H1 (cell line): ENCODE measurements at regions not wholly inside any gene's neighbourhood (a gene's known extent, or its start where the extent isn't known, plus 50 kb on each side); places are given as distances from the start of the nearest gene placed in this dataset.

Experiments
- CTCF ChIA-PET: fragments of 300-600 bp; sonication (Branson Sonifier 250); formaldehyde crosslinking; loops from one replicate; lab custom pipeline; 2021; ENCODE audit not compliant: partially characterized antibody; lab: Charles Lee
- POLR2A ChIA-PET: fragments of 300-600 bp; sonication (Branson Sonifier 250); formaldehyde crosslinking; loops from one replicate; lab custom pipeline; 2021; ENCODE audit warnings: inconsistent platforms; ENCODE audit not compliant: partially characterized antibody; lab: Charles Lee
- DNase-seq, 2 experiments: peaks; one replicate each; pipeline versions ENCODE4 v3.0.0 to v3.0.0-alpha.2; 2010 to 2022; ENCODE audit warnings: low spot score in 2 of 2, low read depth in 1 of 2, mixed read lengths in 1 of 2
- FAIRE-seq: peaks from 2 replicates; lab custom pipeline; 2011; peaks lifted over from hg19 to GRCh38; lab: Jason Lieb, UNC
- H2AFZ ChIP-seq: 2 replicates; pipeline ENCODE4 v1.8.1; 2012; ENCODE audit warnings: low read length, inconsistent platforms
- H2AK5ac ChIP-seq: 2 replicates; pipeline ENCODE4 v1.6.1; 2013; ENCODE audit warnings: low read depth, low read length
- H2BK120ac ChIP-seq: replicated peaks from 2 replicates; pipeline ENCODE3; 2013; ENCODE audit warnings: low read depth, low read length, inconsistent platforms
- H2BK12ac ChIP-seq: 2 replicates; pipeline ENCODE4 v1.6.1; 2013; ENCODE audit warnings: low read depth, low read length
- H2BK15ac ChIP-seq: 2 replicates; pipeline ENCODE4 v1.6.1; 2013; ENCODE audit warnings: low read length
- H2BK20ac ChIP-seq: 2 replicates; pipeline ENCODE4 v1.6.1; 2013; ENCODE audit warnings: low read length
- H2BK5ac ChIP-seq: 2 replicates; pipeline ENCODE4 v1.6.1; 2013; ENCODE audit warnings: low read depth, low read length
- H3K14ac ChIP-seq: 2 replicates; pipeline ENCODE4 v1.6.1; 2013; ENCODE audit warnings: inconsistent platforms; ENCODE audit not compliant: insufficient read length
- H3K18ac ChIP-seq: 2 replicates; pipeline ENCODE4 v1.6.1; 2013; ENCODE audit warnings: low read length; ENCODE audit errors: extremely low read depth
- H3K23ac ChIP-seq: 2 replicates; pipeline ENCODE4 v1.6.1; 2013; ENCODE audit warnings: inconsistent platforms; ENCODE audit not compliant: insufficient read length
- H3K23me2 ChIP-seq: 2 replicates; pipeline ENCODE4 v1.6.1; 2013; ENCODE audit warnings: low read depth, low read length
- H3K27ac ChIP-seq: 2 replicates; pipeline ENCODE4 v1.6.1; 2011; ENCODE audit warnings: low read depth, low read length, inconsistent platforms
- H3K27me3 ChIP-seq, 4 experiments: replicated peaks in 1 of 4; 1 replicate in 1 of 4; 2 replicates in 3 of 4; pipeline versions ENCODE4 v1.6.1 to v1.8.1; 2011 to 2013; ENCODE audit warnings: low read length in 3 of 4, mild to moderate bottlenecking in 3 of 4, inconsistent platforms in 2 of 4, mixed read lengths in 2 of 4, moderate library complexity in 1 of 4; ENCODE audit not compliant: control insufficient read depth in 3 of 4, insufficient read depth in 3 of 4; ENCODE audit errors: extremely low read depth in 1 of 4
- H3K36me3 ChIP-seq, 4 experiments: 2 replicates each; pipeline versions ENCODE4 v1.6.1 to v1.8.1; 2011 to 2013; ENCODE audit warnings: mild to moderate bottlenecking in 4 of 4, low read length in 3 of 4, moderate library complexity in 2 of 4, control low read depth in 1 of 4, inconsistent platforms in 1 of 4; ENCODE audit not compliant: insufficient read depth in 4 of 4, control insufficient read depth in 2 of 4
- H3K4ac ChIP-seq: replicated peaks from 2 replicates; pipeline ENCODE3; 2013; ENCODE audit warnings: low read length, low read depth, mixed read lengths, inconsistent platforms; ENCODE audit not compliant: insufficient read length
- H3K4me1 ChIP-seq, 4 experiments: replicated peaks in 1 of 4; 1 replicate in 1 of 4; 2 replicates in 3 of 4; pipeline versions ENCODE4 v1.6.1 to v1.8.1; 2011 to 2013; ENCODE audit warnings: low read length in 3 of 4, inconsistent platforms in 2 of 4, mixed read lengths in 1 of 4; ENCODE audit not compliant: insufficient read depth in 4 of 4, control insufficient read depth in 3 of 4
- H3K4me2 ChIP-seq, 2 experiments: 2 replicates each; pipeline versions ENCODE4 v1.6.1 to v1.8.1; 2011 to 2013; ENCODE audit warnings: low read depth in 2 of 2, low read length in 2 of 2, control low read depth in 1 of 2, inconsistent platforms in 1 of 2, mild to moderate bottlenecking in 1 of 2; ENCODE audit not compliant: insufficient read depth in 1 of 2
- H3K4me3 ChIP-seq, 4 experiments: fragments of 200-600, 300-600 bp in 1 of 4; sonication (generic), shearing (Covaris generic), sonication (Bioruptor Twin) in 1 of 4; 2 replicates each; pipeline versions ENCODE4 v1.5.1 to v1.8.1; 2011 to 2016; ENCODE audit warnings: low read length in 4 of 4, low read depth in 3 of 4, control low read depth in 2 of 4, inconsistent platforms in 2 of 4, mild to moderate bottlenecking in 2 of 4, mixed read lengths in 1 of 4, moderate library complexity in 1 of 4; ENCODE audit not compliant: insufficient read depth in 2 of 4; ENCODE audit errors: extremely low read depth in 1 of 4
- H3K56ac ChIP-seq: replicated peaks from 2 replicates; pipeline ENCODE3; 2013; ENCODE audit warnings: low read depth, mild to moderate bottlenecking, mixed read lengths, low read length, inconsistent platforms; ENCODE audit not compliant: insufficient read length
- H3K79me1 ChIP-seq: 2 replicates; pipeline ENCODE4 v1.6.1; 2013; ENCODE audit warnings: low read depth, low read length, control low read depth
- H3K79me2 ChIP-seq, 2 experiments: 2 replicates each; pipeline versions ENCODE4 v1.6.1 to v1.8.1; 2012 to 2013; ENCODE audit warnings: low read length in 2 of 2, mild to moderate bottlenecking in 2 of 2, inconsistent platforms in 1 of 2; ENCODE audit not compliant: insufficient read depth in 2 of 2, control insufficient read depth in 1 of 2
- H3K9ac ChIP-seq, 4 experiments: replicated peaks in 1 of 4; 1 replicate in 1 of 4; 2 replicates in 3 of 4; pipeline versions ENCODE4 v1.6.1 to v1.8.1; 2011 to 2013; ENCODE audit warnings: low read depth in 3 of 4, low read length in 3 of 4, control low read depth in 2 of 4, mild to moderate bottlenecking in 2 of 4, moderate library complexity in 2 of 4, inconsistent platforms in 1 of 4; ENCODE audit errors: extremely low read depth in 1 of 4
- H3K9me3 ChIP-seq, 2 experiments: 2 replicates each; pipeline versions ENCODE4 v1.6.1 to v1.8.1; 2012 to 2013; ENCODE audit warnings: mild to moderate bottlenecking in 2 of 2, moderate library complexity in 2 of 2, control low read depth in 1 of 2, inconsistent platforms in 1 of 2, low read depth in 1 of 2, low read length in 1 of 2, mixed read lengths in 1 of 2; ENCODE audit not compliant: insufficient read depth in 2 of 2
- H4K20me1 ChIP-seq, 2 experiments: replicated peaks in 1 of 2; 2 replicates each; pipeline versions ENCODE3 to v1.8.1; 2011 to 2013; ENCODE audit warnings: inconsistent platforms in 2 of 2, low read length in 2 of 2, mild to moderate bottlenecking in 1 of 2; ENCODE audit not compliant: insufficient read depth in 2 of 2, control insufficient read depth in 1 of 2
- H4K5ac ChIP-seq: 2 replicates; pipeline ENCODE4 v1.6.1; 2013; ENCODE audit warnings: low read length, low read depth, mixed read lengths, inconsistent platforms; ENCODE audit not compliant: insufficient read length
- H4K8ac ChIP-seq: 2 replicates; pipeline ENCODE4 v1.8.0; 2013; ENCODE audit warnings: mild to moderate bottlenecking, moderate library complexity, low read length, inconsistent platforms; ENCODE audit not compliant: insufficient read depth; ENCODE audit errors: extremely low read depth
- H4K91ac ChIP-seq: replicated peaks from 2 replicates; pipeline ENCODE3; 2013; ENCODE audit warnings: low read length, mixed read lengths, inconsistent platforms; ENCODE audit not compliant: insufficient read length
- BACH1 ChIP-seq: IDR thresholded peaks from 2 replicates; pipeline ENCODE4 v1.6.1; 2012; ENCODE audit warnings: low read length, improper control_type of control experiment
- BCL11A ChIP-seq, 2 experiments: IDR thresholded peaks; one replicate each; pipeline ENCODE4 v1.6.1; 2011; ENCODE audit warnings: low read depth in 2 of 2, low read length in 2 of 2, mild to moderate bottlenecking in 2 of 2
- CBX8 ChIP-seq: fragments of 300-800, 300-1000 bp; sonication (generic); IDR thresholded peaks from 2 replicates; pipeline ENCODE4 v1.7.1; 2016; ENCODE audit warnings: low read depth, low read length, borderline replicate concordance
- CEBPB ChIP-seq: IDR thresholded peaks from 2 replicates; pipeline ENCODE4 v1.6.1; 2012; ENCODE audit warnings: low read depth, low read length
- CREB1 ChIP-seq: IDR thresholded peaks from 2 replicates; pipeline ENCODE4 v1.6.1; 2012; ENCODE audit warnings: inconsistent platforms
- EP300 ChIP-seq, 2 experiments: IDR thresholded peaks; 1 replicate in 1 of 2; 2 replicates in 1 of 2; pipeline ENCODE4 v1.6.1; 2011 to 2012; ENCODE audit warnings: low read depth in 2 of 2, low read length in 2 of 2, mild to moderate bottlenecking in 2 of 2, borderline replicate concordance in 1 of 2, inconsistent platforms in 1 of 2, moderate library complexity in 1 of 2
- HDAC2 ChIP-seq, 2 experiments: fragments of 300-600 bp in 1 of 2; sonication (generic) in 1 of 2; IDR thresholded peaks; 2 replicates each; pipeline ENCODE4 v1.6.1; 2011 to 2012; ENCODE audit warnings: low read depth in 2 of 2, low read length in 2 of 2, mild to moderate bottlenecking in 2 of 2, moderate library complexity in 2 of 2, borderline replicate concordance in 1 of 2, inconsistent platforms in 1 of 2
- KDM1A ChIP-seq: fragments of 200-600, 300-600 bp; sonication (generic); IDR thresholded peaks from 2 replicates; pipeline ENCODE4 v1.7.1; 2016; ENCODE audit warnings: mild to moderate bottlenecking, low read length, borderline replicate concordance
- KDM4A ChIP-seq: IDR thresholded peaks from one replicate; pipeline ENCODE4 v1.7.1; 2012; ENCODE audit warnings: low read depth, mild to moderate bottlenecking, moderate library complexity, low read length, inconsistent platforms; ENCODE audit not compliant: severe bottlenecking
- POU5F1 ChIP-seq: IDR thresholded peaks from 2 replicates; pipeline ENCODE4 v1.6.1; 2011; ENCODE audit warnings: low read depth, mild to moderate bottlenecking, low read length, moderate library complexity
- SIRT6 ChIP-seq: IDR thresholded peaks from one replicate; pipeline ENCODE4 v1.7.1; 2012; ENCODE audit warnings: low read length, inconsistent platforms
- SP1 ChIP-seq: IDR thresholded peaks from 2 replicates; pipeline ENCODE4 v1.6.1; 2011; ENCODE audit warnings: low read depth, low read length
- SP2 ChIP-seq: IDR thresholded peaks from 2 replicates; pipeline ENCODE4 v1.6.1; 2012; ENCODE audit warnings: mild to moderate bottlenecking, low read length, inconsistent platforms
- SP4 ChIP-seq: IDR thresholded peaks from 2 replicates; pipeline ENCODE4 v1.6.1; 2012; ENCODE audit warnings: low read length, inconsistent platforms
- SUZ12 ChIP-seq: fragments of 200-600 bp; sonication (generic); IDR thresholded peaks from 2 replicates; pipeline ENCODE4 v1.6.1; 2012; ENCODE audit warnings: mild to moderate bottlenecking, inconsistent platforms, low read length, moderate library complexity, mixed read lengths
- WGBS, 2 experiments: shearing (Covaris generic) in 1 of 2; methylation state at CpG; one replicate each; pipeline versions ENCODE4 v1.1.6 to v1.1.7; 2013 to 2015; ENCODE audit warnings: low lambda C conversion rate in 2 of 2, mixed read lengths in 2 of 2, inconsistent platforms in 1 of 2, low coverage in 1 of 2, missing lambda C conversion rate in 1 of 2; ENCODE audit not compliant: insufficient replicate concordance in 2 of 2, insufficient coverage in 1 of 2, insufficient read length in 1 of 2; ENCODE audit errors: extremely low coverage in 1 of 2, missing lambda C conversion rate in 1 of 2; 5-methylcytosine and 5-hydroxymethylcytosine counted together

DNA sequence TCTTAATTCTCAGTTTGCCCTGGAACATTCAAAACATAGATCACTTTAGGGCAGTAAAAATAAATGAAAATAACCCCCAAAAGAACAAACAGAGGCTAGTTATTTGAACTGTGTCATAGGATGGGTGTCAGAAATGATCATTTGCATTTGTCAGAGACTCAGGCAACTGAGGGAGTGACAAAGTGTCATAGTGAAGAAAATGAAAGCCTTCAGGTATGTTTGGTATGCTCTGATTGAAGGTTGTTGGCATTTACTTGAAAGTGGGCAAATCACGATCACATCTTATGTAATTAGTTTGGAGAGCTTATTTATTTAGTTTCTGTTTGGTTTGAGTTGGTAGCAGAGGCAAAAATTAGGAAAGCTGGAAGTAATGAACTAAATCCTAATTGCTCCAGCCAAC, 880.9 kb downstream of the ANKRD7 start:
- Histone ChIP-seq H3K27ac (no peak overlapping the region), H2BK20ac (no peak overlapping the region), H3K9ac (no peak overlapping the region), H3K27me3 (no peaks in the 10 kb centered on the region), H3K4me2 (no peak overlapping the region), H3K36me3 (no peaks in the 10 kb centered on the region), H3K9me3 (no peaks in the 10 kb centered on the region; a peak in 1 of 4 replicates), H3K79me1 (no peaks in the 10 kb centered on the region), H4K20me1 (no peaks in the 10 kb centered on the region), H4K5ac (no peak overlapping the region), H3K23me2 (no peaks in the 10 kb centered on the region), H3K56ac (no peak overlapping the region), H3K4me1 (peaks cover 0 to 6% (median 2%) of the 10 kb centered on the region in 4 experiments; a peak in 3 of 7 replicates), H2BK5ac (no peak overlapping the region), H4K8ac (no peak overlapping the region), H2BK12ac (no peak overlapping the region), H4K91ac (no peak overlapping the region), H3K79me2 (no peaks in the 10 kb centered on the region), H3K23ac (no peak overlapping the region), H3K14ac (no peak overlapping the region), H2BK120ac (no peak overlapping the region), H3K4me3 (no peak overlapping the region), H3K4ac (no peak overlapping the region), H2AK5ac (no peak overlapping the region), H2AFZ (no peak overlapping the region), H3K18ac (no peak overlapping the region), H2BK15ac (no peak overlapping the region)
- no peak for FAIRE-seq
- ChIA-PET CTCF (interaction anchor here (1.2 kb wide), 1 partner anchor 13 kb away, joined by 3 read pairs; no protein-coding TSS in a partner anchor), POLR2A (no interaction called here)
- WGBS, 2 experiments: 86% methylated on average over 1 of the region's 1 CpG; no CpG with 5 or more reads in 1 of the 2 experiments
- no peak for DNase-seq
- no peak for TF ChIP-seq CEBPB
- TF ChIP-seq BCL11A (IDR thresholded peaks at IDR 0.05; ENCODE audit: low read depth in 2 of 2, low read length in 2 of 2): no peak
- TF ChIP-seq HDAC2 (IDR thresholded peaks at IDR 0.05; ENCODE audit: borderline replicate concordance in 1 of 2, low read depth in 2 of 2, low read length in 2 of 2): no peak
- no peak for TF ChIP-seq SP2
- TF ChIP-seq SP4: no peak
- no peak for TF ChIP-seq POU5F1
- no peak for TF ChIP-seq CREB1
- TF ChIP-seq SUZ12: no peak
- TF ChIP-seq KDM1A: no peak
- TF ChIP-seq KDM4A: no peak
- TF ChIP-seq CBX8: no peak
- no peak for TF ChIP-seq SIRT6
- no peak for TF ChIP-seq SP1
- TF ChIP-seq BACH1: no peak
- no peak for TF ChIP-seq EP300 (IDR thresholded peaks at IDR 0.05; ENCODE audit: borderline replicate concordance in 1 of 2, low read depth in 2 of 2, low read length in 2 of 2)
